Left lung (tissue), 4 donors: ENCODE measurements at regions not wholly inside any gene's neighbourhood (a gene's known extent, or its start where the extent isn't known, plus 50 kb on each side); places are given as distances from the start of the nearest gene placed in this dataset.

Experiments used
- ATAC-seq: fragments of 200-7000 bp; cut with Tn5 transposase; one replicate; pipeline ENCODE4 v1.9.1; 2020; ENCODE audit warnings: moderate library complexity
- DNase-seq, 4 donors: peaks; one replicate each; pipeline ENCODE4 v3.0.0-alpha.2; 2013 to 2020
- H3K27ac ChIP-seq, 2 donors: fragments of 200-600 bp; sonication (generic) in 1 of 2; one replicate each; pipeline versions ENCODE4 v1.5.0 to v1.8.0; 2020 to 2021
- H3K27me3 ChIP-seq, 2 donors: fragments of 200-600 bp; sonication (generic) in 1 of 2; one replicate each; pipeline versions ENCODE4 v1.5.0 to v1.8.0; 2020 to 2021
- H3K36me3 ChIP-seq, 2 donors: fragments of 200-600 bp; sonication (generic) in 1 of 2; one replicate each; pipeline versions ENCODE4 v1.5.0 to v1.8.0; 2020 to 2021
- H3K4me1 ChIP-seq, 2 donors: fragments of 200-600 bp; one replicate each; pipeline ENCODE4 v1.8.0; 2021
- H3K4me3 ChIP-seq, 2 donors: fragments of 200-600 bp; sonication (generic) in 1 of 2; one replicate each; pipeline versions ENCODE4 v1.5.0 to v1.8.0; 2020 to 2021; ENCODE audit warnings: mild to moderate bottlenecking in 1 of 2
- H3K9me3 ChIP-seq, 2 donors: fragments of 200-600 bp; sonication (generic) in 1 of 2; one replicate each; pipeline versions ENCODE4 v1.5.0 to v1.8.0; 2020 to 2021
- CTCF ChIP-seq, 2 donors: fragments of 200-600 bp; sonication (generic) in 1 of 2; IDR thresholded peaks; one replicate each; pipeline versions ENCODE4 v1.5.0 to v1.8.0; 2021; ENCODE audit warnings: antibody characterized with exemption in 2 of 2
- intact Hi-C, 2 donors: fragments of 100-400 bp; cut with DNase I; formaldehyde crosslinking; loops; one replicate each; pipeline versions ENCODE4 v1.11.2 to v1.14.2; 2022
- donor health status: DM: no; HTN: yes; CAD: no.
- donor health status: DM: no; HTN: no; CAD: no.

GRCh38 chr7:106565428-106565827 is 95.5 kb downstream of the CCDC71L start:
- TF ChIP-seq CTCF (IDR thresholded peaks at IDR 0.05) = no peak
- intact Hi-C loops = no loop called here
- no peak for DNase-seq
- no peaks in the 10 kb centered on the region for H3K27me3 ChIP-seq
- no peaks in the 10 kb centered on the region for H3K9me3 ChIP-seq
- H3K27ac ChIP-seq = no peak overlapping the region
- no peak overlapping the region for H3K4me3 ChIP-seq
- ATAC-seq = no peak
- peaks cover 0 to 11% of the 10 kb centered on the region in 2 donors for H3K4me1 ChIP-seq
- no peaks in the 10 kb centered on the region for H3K36me3 ChIP-seq

GRCh38 chr7:106563466-106564150 is 97.3 kb downstream of the CCDC71L start:
- H3K27ac ChIP-seq = no peak overlapping the region
- no peak for DNase-seq
- intact Hi-C loops = no loop called here
- H3K9me3 ChIP-seq = no peaks in the 10 kb centered on the region
- no peaks in the 10 kb centered on the region for H3K36me3 ChIP-seq
- H3K27me3 ChIP-seq = no peaks in the 10 kb centered on the region
- TF ChIP-seq CTCF (IDR thresholded peaks at IDR 0.05) = no peak
- no peak for ATAC-seq
- H3K4me3 ChIP-seq = no peak overlapping the region
- H3K4me1 ChIP-seq = peaks cover 0 to 2% of the 10 kb centered on the region in 2 donors

- H3K27ac ChIP-seq = no peak overlapping the region
- no peaks in the 10 kb centered on the region for H3K27me3 ChIP-seq
- H3K4me3 ChIP-seq = no peak overlapping the region
- no peaks in the 10 kb centered on the region for H3K9me3 ChIP-seq
- no peaks in the 10 kb centered on the region for H3K36me3 ChIP-seq
- intact Hi-C loops = no loop called here
- DNase-seq = no peak
- no peaks in the 10 kb centered on the region for H3K4me1 ChIP-seq
- no peak for TF ChIP-seq CTCF (IDR thresholded peaks at IDR 0.05)
- no peak for ATAC-seq
These were observed 98.1 kb downstream of the CCDC71L start for GRCh38 chr7:106562711-106563366.

GRCh38 chr7:106561666-106562411 is 99.1 kb downstream of the CCDC71L start:
- no peak for TF ChIP-seq CTCF (IDR thresholded peaks at IDR 0.05)
- no peaks in the 10 kb centered on the region for H3K9me3 ChIP-seq
- intact Hi-C loops = no loop called here
- no peaks in the 10 kb centered on the region for H3K4me1 ChIP-seq
- ATAC-seq (no peak), DNase-seq (no peak)
- H3K27ac ChIP-seq = no peak overlapping the region
- H3K4me3 ChIP-seq = no peak overlapping the region
- H3K36me3 ChIP-seq = no peaks in the 10 kb centered on the region
- H3K27me3 ChIP-seq = no peaks in the 10 kb centered on the region

- H3K27ac ChIP-seq = no peak overlapping the region
- H3K9me3 ChIP-seq = no peaks in the 10 kb centered on the region
- no peak for TF ChIP-seq CTCF (IDR thresholded peaks at IDR 0.05)
- ATAC-seq (no peak), DNase-seq (no peak)
- H3K27me3 ChIP-seq = no peaks in the 10 kb centered on the region
- H3K4me1 ChIP-seq = no peaks in the 10 kb centered on the region
- no peak overlapping the region for H3K4me3 ChIP-seq
- no peaks in the 10 kb centered on the region for H3K36me3 ChIP-seq
- intact Hi-C loops = no loop called here
These were observed 99.8 kb downstream of the CCDC71L start for GRCh38 chr7:106561151-106561550.
